ENCODE measurements at regions not wholly inside any gene's neighbourhood (a gene's known extent, or its start where the extent isn't known, plus 50 kb on each side); places are given as distances from the start of the nearest gene placed in this dataset.
"Not testable (repeated sequence)": the region's sequence is repeated elsewhere in the genome, so short reads cannot be mapped to it uniquely, and the experiment has no call there.

DNA sequence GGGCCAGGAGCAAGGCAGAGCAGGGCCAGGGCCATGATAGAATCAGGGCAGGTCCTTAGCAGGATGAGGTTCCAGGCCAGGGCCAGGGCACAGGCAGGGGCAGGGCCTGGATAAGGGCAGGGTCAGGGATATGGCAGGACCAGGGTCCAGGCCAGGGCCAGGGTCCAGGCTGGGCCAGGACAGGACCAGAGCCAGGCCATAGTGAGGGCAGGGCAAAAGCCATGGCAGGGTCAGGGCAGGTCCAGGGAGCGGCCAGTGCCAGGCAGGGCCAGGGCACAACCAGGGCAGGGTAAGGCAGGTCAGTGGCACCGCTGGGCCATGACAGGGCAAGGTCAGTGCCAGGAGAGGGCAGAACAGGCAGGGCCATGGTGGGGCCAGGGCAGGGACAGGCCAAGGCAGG is 152.2 kb downstream of the LIPI start:
- no peak overlapping the region for H3K4me3 ChIP-seq (ENCODE audit: low read depth, low read length)
- TF ChIP-seq, protein P1, sequence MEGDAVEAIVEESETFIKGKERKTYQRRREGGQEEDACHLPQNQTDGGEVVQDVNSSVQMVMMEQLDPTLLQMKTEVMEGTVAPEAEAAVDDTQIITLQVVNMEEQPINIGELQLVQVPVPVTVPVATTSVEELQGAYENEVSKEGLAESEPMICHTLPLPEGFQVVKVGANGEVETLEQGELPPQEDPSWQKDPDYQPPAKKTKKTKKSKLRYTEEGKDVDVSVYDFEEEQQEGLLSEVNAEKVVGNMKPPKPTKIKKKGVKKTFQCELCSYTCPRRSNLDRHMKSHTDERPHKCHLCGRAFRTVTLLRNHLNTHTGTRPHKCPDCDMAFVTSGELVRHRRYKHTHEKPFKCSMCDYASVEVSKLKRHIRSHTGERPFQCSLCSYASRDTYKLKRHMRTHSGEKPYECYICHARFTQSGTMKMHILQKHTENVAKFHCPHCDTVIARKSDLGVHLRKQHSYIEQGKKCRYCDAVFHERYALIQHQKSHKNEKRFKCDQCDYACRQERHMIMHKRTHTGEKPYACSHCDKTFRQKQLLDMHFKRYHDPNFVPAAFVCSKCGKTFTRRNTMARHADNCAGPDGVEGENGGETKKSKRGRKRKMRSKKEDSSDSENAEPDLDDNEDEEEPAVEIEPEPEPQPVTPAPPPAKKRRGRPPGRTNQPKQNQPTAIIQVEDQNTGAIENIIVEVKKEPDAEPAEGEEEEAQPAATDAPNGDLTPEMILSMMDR (IDR thresholded peaks at IDR 0.05; ENCODE audit: insufficient read depth, low read depth, low read length, missing control alignments): no peak
- DNase-seq (ENCODE audit: low read depth): no peak

DNA sequence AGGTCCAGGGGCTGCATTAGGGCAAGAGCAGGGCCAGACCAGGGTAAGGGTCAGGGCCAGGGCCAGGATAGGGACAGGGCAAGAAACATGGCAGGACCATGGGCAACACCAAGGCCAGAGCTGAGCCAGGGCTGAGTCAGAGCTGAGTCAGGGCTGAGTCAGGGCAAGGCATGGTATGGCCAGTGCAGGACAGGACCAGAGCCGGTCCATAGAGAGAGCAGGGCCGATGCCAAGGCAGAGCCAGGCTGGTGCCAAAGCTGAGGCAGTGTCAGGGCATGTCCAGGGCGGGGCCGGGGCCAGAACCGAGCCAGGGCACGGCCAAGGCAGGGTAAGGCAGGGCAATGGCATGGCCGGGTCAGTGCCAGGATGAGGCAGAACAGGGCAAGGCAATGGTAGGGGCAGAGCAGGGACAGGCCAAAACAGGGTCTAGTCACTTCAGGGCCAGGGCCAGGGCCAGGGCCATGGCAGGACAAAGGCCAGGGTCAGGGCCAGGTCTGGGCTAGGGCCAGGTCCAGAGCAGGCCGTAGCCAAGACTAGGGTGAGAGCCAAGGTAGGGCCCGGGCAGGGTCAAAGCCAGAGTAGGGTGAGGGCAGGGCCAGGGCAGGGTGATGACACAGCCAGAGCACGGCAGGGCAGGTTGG is 152.8 kb downstream of the LIPI start:
- H3K4me3 ChIP-seq (ENCODE audit: low read depth, low read length); DNase-seq (ENCODE audit: low read depth): not testable (repeated sequence)

DNA sequence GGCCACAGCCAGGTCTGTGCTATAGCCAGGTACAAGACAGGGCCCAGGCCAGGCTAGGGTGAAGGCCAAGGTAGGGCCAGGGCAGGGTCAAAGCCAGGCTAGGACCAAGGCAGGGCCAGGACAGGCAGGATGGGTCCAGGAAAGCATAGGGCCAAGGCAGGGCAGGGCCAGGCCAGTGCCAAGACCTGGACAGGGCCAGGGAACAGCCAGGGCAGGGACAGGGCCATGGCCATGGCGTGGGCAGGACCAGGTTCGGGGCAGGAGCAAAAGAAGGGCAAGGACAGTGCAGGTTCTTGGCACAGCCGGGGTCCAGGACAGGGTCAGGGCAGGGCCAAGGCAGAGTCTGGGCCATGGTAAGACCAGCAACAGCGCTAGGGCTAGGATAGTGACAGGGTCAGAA is 153.4 kb downstream of the LIPI start:
- TF ChIP-seq, protein P1 (IDR thresholded peaks at IDR 0.05; ENCODE audit: insufficient read depth, low read depth, low read length, missing control alignments): no peak
- H3K4me3 ChIP-seq (ENCODE audit: low read depth, low read length): no peak overlapping the region
- no peak for DNase-seq (ENCODE audit: low read depth)

- TF ChIP-seq, protein P1 (IDR thresholded peaks at IDR 0.05; ENCODE audit: insufficient read depth, low read depth, low read length, missing control alignments): no peak
- H3K4me3 ChIP-seq (ENCODE audit: low read depth, low read length): no peak overlapping the region
- DNase-seq (ENCODE audit: low read depth): no peak
These were observed 154.0 kb downstream of the LIPI start for GRCh38 chr21:14056771-14057191.

DNA sequence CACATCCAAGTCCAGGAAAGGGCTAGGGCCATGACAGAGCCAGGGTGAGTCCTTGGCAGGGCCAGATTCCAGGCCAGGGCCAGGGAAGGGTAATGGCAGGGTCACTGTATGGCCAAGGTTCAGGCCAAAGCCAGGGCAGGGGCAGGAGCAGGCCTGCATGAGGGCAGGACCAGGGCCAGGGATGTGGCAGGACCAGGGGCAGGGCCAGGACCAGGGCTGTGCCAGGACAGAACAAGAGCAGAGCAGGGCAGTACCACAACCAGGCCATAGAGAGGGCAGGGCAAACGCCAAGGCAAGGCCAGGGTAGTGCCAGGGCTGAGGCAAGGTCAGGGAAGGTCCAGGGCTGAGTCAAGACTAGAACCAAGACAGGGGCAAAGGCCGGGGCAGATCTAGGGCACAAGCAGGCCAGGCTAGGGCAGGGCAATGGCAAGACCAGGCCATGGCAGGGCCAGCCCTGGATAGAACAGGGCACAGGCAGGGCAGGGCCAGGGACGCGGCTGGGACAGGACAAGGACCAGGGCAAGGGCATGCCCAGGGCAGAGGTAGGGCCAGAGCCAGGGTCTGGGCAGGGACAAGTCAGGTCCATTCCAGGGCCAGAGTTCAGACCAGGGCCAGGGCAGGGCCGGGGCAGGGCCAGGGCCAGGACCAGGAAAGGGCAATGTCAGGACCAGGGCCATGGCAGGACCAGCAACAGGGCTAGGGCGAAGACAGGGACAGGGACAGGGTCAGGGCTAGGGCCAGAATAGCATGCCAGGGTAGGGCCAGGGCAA is 154.8 kb downstream of the LIPI start:
- not testable (repeated sequence) for H3K4me3 ChIP-seq (ENCODE audit: low read depth, low read length); DNase-seq (ENCODE audit: low read depth)

- TF ChIP-seq, protein P1 (IDR thresholded peaks at IDR 0.05; ENCODE audit: insufficient read depth, low read depth, low read length, missing control alignments): no peak
- no peak for DNase-seq (ENCODE audit: low read depth)
- H3K4me3 ChIP-seq (ENCODE audit: low read depth, low read length): no peak overlapping the region
These were observed 156.1 kb downstream of the LIPI start for GRCh38 chr21:14054682-14055081.

DNA sequence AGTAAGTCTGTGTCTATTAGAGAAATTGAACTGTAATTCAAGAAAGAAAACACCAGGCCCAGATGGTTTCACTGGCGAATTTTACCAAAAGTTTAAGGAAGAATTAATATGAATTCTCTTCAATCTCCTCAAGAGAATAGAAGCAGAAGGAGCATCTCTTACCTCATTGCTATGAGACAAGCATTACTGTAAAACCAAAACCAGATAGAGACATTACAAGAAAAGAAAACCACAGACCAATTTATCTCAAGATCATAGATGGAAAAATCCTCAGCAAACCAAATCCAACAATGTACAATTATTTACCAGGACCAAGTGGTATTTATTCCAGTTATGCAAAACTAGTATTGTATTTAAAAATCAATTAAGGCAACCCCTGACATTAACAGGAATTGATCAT is 160.6 kb downstream of the LIPI start:
- DNase-seq (ENCODE audit: low read depth): no peak
- TF ChIP-seq, protein P1 (IDR thresholded peaks at IDR 0.05; ENCODE audit: insufficient read depth, low read depth, low read length, missing control alignments): no peak
- H3K4me3 ChIP-seq (ENCODE audit: low read depth, low read length): no peak overlapping the region

DNA sequence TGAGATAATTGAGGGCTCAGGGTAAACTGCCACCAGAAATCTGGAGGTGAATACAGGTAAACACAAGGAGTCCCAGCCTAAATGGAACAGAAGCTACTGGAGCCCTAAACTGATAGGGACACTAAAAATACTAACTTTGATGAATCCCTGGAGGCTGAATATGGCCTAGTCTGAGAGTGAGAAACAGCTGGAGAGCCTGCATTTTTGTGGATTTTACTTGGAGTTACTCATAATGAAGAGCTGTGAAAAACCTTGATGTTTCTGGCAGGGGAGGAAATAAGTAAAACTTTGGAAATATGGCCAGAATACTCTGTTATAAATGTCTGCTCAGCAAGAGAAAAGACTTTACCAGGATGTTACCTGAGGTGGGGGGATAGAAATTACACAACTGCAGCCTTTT is 164.4 kb downstream of the LIPI start:
- TF ChIP-seq, protein P1 (IDR thresholded peaks at IDR 0.05; ENCODE audit: insufficient read depth, low read depth, low read length, missing control alignments): no peak
- DNase-seq (ENCODE audit: low read depth): no peak
- H3K4me3 ChIP-seq (ENCODE audit: low read depth, low read length): no peak overlapping the region

Measured in GM12865 (cell line).